Fibroblast of lung (primary cell): ENCODE measurements at regions not wholly inside any gene's neighbourhood (a gene's known extent, or its start where the extent isn't known, plus 50 kb on each side); places are given as distances from the start of the nearest gene placed in this dataset.

Experiments used
- DNase-seq, 2 donors: peaks; one replicate each; pipeline versions ENCODE4 v3.0.0 to v3.0.0-alpha.2; 2010; ENCODE audit warnings: low read depth in 2 of 2
- H2AFZ ChIP-seq: 2 replicates; pipeline ENCODE4 v1.5.1; 2012; ENCODE audit warnings: low read length, control low read depth, inconsistent platforms
- H3K27ac ChIP-seq: 2 replicates; pipeline ENCODE4 v1.5.1; 2011; ENCODE audit warnings: low read length, control low read depth; ENCODE audit not compliant: insufficient read depth
- H3K27me3 ChIP-seq: 2 replicates; pipeline ENCODE4 v1.5.1; 2011; ENCODE audit warnings: mild to moderate bottlenecking, low read length; ENCODE audit not compliant: control insufficient read depth, insufficient read depth
- H3K36me3 ChIP-seq: 2 replicates; pipeline ENCODE4 v1.5.1; 2011; ENCODE audit warnings: low read length; ENCODE audit not compliant: control insufficient read depth, insufficient read depth
- H3K4me1 ChIP-seq: 2 replicates; pipeline ENCODE4 v1.5.1; 2011; ENCODE audit warnings: low read length; ENCODE audit not compliant: control insufficient read depth, insufficient read depth; ENCODE audit errors: extremely low read depth
- H3K4me2 ChIP-seq: 2 replicates; pipeline ENCODE4 v1.5.1; 2011; ENCODE audit warnings: low read length, control low read depth; ENCODE audit not compliant: insufficient read depth; ENCODE audit errors: extremely low read depth
- H3K4me3 ChIP-seq, 4 experiments: fragments of 200-600 bp in 1 of 4; sonication (generic) in 1 of 4; replicated peaks in 1 of 4; 2 replicates each; pipeline ENCODE4 v1.5.1; 2011 to 2016; ENCODE audit warnings: low read length in 4 of 4, low read depth in 3 of 4, mild to moderate bottlenecking in 3 of 4, control low read depth in 2 of 4, inconsistent platforms in 1 of 4, mixed read lengths in 1 of 4; ENCODE audit not compliant: insufficient read depth in 1 of 4; ENCODE audit errors: control extremely low read depth in 1 of 4
- H3K79me2 ChIP-seq: 2 replicates; pipeline ENCODE4 v1.5.1; 2012; ENCODE audit warnings: mild to moderate bottlenecking, low read length, inconsistent platforms; ENCODE audit not compliant: control insufficient read depth, insufficient read depth
- H3K9ac ChIP-seq: 2 replicates; pipeline ENCODE4 v1.5.1; 2011; ENCODE audit warnings: mild to moderate bottlenecking, low read length, control low read depth; ENCODE audit not compliant: insufficient read depth
- H3K9me3 ChIP-seq: 2 replicates; pipeline ENCODE4 v1.5.1; 2012; ENCODE audit warnings: low read depth, low read length; ENCODE audit not compliant: control insufficient read depth, insufficient read depth
- H4K20me1 ChIP-seq: 2 replicates; pipeline ENCODE4 v1.5.1; 2011; ENCODE audit warnings: low read length; ENCODE audit not compliant: control insufficient read depth, insufficient read depth; ENCODE audit errors: extremely low read depth
- CTCF ChIP-seq, 2 donors: IDR thresholded peaks in 1 of 2; conservative IDR thresholded peaks in 1 of 2; 1 replicate in 1 of 2; 2 replicates in 1 of 2; pipeline ENCODE4 v1.5.1; 2011 to 2012; ENCODE audit warnings: low read length in 2 of 2, control low read depth in 1 of 2, inconsistent platforms in 1 of 2, low read depth in 1 of 2, mild to moderate bottlenecking in 1 of 2
- EZH2 ChIP-seq: IDR thresholded peaks from 2 replicates; pipeline ENCODE4 v1.5.1; 2012; ENCODE audit warnings: low read length, control low read depth, mild to moderate bottlenecking; ENCODE audit errors: missing control alignments

- Histone ChIP-seq H2AFZ (no peak overlapping the region), H3K4me3 (no peak overlapping the region), H3K36me3 (no peaks in the 10 kb centered on the region), H3K4me2 (no peak overlapping the region), H3K9ac (no peak overlapping the region), H4K20me1 (no peaks in the 10 kb centered on the region), H3K79me2 (no peaks in the 10 kb centered on the region), H3K27ac (no peak overlapping the region), H3K4me1 (no peaks in the 10 kb centered on the region), H3K9me3 (no peaks in the 10 kb centered on the region), H3K27me3 (no peaks in the 10 kb centered on the region)
- DNase-seq = no peak
- TF ChIP-seq CTCF (conservative IDR thresholded peaks at IDR 0.05 in 1 of 2, IDR thresholded peaks at IDR 0.05 in 1 of 2; ENCODE audit: low read depth in 1 of 2, low read length in 2 of 2) (no peak), EZH2 (no peak)
Observed at GRCh38 chr7:153521370-153521769, 530.8 kb upstream of the DPP6 start.

- H3K36me3 ChIP-seq = no peaks in the 10 kb centered on the region
Observed at GRCh38 chr7:153522261-153522660, 529.9 kb upstream of the DPP6 start.

GRCh38 chr7:153523320-153524015 is 528.7 kb upstream of the DPP6 start:
- TF ChIP-seq EZH2 (no peak), CTCF (conservative IDR thresholded peaks at IDR 0.05 in 1 of 2, IDR thresholded peaks at IDR 0.05 in 1 of 2; ENCODE audit: low read depth in 1 of 2, low read length in 2 of 2) (no peak)
- Histone ChIP-seq H3K27me3 (no peaks in the 10 kb centered on the region), H3K4me1 (no peaks in the 10 kb centered on the region), H3K9me3 (no peaks in the 10 kb centered on the region), H4K20me1 (no peaks in the 10 kb centered on the region), H3K79me2 (no peaks in the 10 kb centered on the region), H3K36me3 (no peaks in the 10 kb centered on the region), H3K4me2 (no peak overlapping the region), H3K4me3 (no peak overlapping the region), H2AFZ (no peak overlapping the region), H3K9ac (no peak overlapping the region), H3K27ac (no peak overlapping the region)
- no peak for DNase-seq

More at GRCh38 chr7:153522261-153522660, 529.9 kb upstream of the DPP6 start:
- TF ChIP-seq EZH2 (no peak), CTCF (conservative IDR thresholded peaks at IDR 0.05 in 1 of 2, IDR thresholded peaks at IDR 0.05 in 1 of 2; ENCODE audit: low read depth in 1 of 2, low read length in 2 of 2) (no peak)
- Histone ChIP-seq H3K27ac (no peak overlapping the region), H3K9me3 (no peaks in the 10 kb centered on the region), H3K4me2 (no peak overlapping the region), H3K27me3 (no peaks in the 10 kb centered on the region), H4K20me1 (no peaks in the 10 kb centered on the region), H2AFZ (no peak overlapping the region), H3K4me3 (no peak overlapping the region), H3K9ac (no peak overlapping the region), H3K4me1 (no peaks in the 10 kb centered on the region), H3K79me2 (no peaks in the 10 kb centered on the region)
- no peak for DNase-seq
